Kidney tubule cell (primary cell): ENCODE measurements at regions not wholly inside any gene's neighbourhood (a gene's known extent, or its start where the extent isn't known, plus 50 kb on each side); places are given as distances from the start of the nearest gene placed in this dataset.
"Not testable (repeated sequence)": the region's sequence is repeated elsewhere in the genome, so short reads cannot be mapped to it uniquely, and the experiment has no call there.

Source experiments
- DNase-seq: peaks from one replicate; pipeline ENCODE4 v3.0.0-alpha.2; 2018; ENCODE audit warnings: low spot score

DNA sequence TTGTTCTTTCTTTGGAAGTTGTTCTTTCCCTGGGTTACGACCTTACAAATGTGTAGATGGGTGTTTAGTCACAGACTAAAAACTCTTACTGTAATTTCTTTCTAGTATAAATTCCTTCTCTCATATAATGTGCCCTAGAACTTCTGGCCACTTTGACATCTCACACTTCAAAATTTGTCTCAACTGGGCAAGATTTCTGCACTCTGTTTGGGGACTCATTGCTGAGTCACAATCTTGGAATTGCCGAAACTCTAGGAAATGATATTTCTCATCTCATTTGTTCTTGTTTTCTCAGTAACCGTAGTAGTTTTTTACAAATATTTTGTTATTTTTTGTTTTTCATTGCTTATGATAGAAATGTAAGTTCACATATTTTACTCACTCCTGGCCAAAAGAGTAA lies 2523.2 kb upstream of the PCDH20 start:
- no peak for DNase-seq

DNA sequence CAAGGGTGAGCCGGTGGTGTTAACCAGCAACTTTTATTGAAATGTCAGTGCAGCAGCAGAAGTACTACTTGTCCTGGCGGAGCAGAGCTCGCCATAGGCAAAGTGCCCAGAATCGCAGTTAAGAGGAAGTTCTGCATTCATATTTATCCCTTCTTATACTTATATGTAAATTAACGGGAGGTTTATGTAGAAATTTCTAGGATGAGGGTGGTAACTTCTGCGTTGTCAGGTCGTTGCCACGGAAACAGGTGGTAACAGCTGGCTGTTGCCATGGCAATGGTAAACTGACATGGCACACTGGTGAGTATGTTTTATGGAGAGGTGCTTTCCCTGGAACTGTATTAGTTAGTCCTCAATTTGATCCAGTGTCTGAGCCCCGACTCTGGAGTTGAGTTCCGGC lies 2494.9 kb upstream of the PCDH20 start:
- peak; percentile 26 for DNase-seq

DNA sequence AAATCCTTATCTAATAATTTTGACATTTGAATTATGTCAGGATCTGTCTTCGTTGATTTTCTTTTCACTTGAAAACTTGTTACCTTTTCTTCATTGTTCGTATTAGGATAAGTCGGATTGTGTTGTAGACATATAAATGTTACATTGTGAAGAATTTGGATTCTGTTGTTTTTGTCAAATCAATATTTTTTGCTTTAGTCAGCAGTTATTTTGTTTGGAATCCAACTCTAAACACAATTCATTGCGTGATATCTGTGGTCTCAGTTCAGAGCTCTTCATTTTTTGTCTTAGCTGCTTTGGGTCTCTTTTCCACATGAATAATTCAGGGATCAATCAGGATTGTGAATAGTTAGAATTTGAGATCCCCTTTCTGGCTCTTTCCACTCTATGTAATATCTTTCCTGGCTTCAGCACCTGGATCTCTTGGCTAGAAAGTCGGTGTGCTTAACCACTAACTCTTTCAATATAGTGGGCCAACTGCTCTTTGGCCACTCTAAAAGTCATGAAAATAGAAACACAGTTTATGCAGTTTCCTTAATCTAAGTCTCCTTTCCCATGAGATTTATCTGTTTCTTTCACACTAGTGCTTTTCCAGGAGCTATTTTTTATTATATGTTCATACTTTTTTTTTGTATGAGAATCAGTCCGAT lies 2494.2 kb upstream of the PCDH20 start:
- DNase-seq = no peak

DNA sequence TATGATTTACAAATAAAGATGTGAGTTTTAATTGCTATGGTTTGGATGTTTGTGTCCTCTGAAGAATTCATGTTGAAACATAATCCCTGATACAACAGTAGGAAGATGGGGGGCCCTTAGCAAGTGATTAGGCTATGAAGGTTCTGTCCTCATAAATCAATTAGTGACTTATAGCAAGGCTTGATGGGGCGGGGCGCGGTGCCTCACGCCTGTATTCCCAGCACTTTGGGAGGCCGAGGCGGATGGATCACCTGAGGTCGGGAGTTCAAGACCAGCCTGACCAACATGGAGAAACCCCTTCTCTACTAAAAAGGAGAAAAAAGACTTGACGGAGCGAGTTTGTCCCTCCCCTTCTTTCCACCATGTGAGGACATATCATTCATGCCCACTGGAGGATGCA lies 2486.5 kb upstream of the PCDH20 start:
- DNase-seq = no peak

GRCh38 chr13:63901630-63902029 lies 2486.0 kb upstream of the PCDH20 start:
- DNase-seq = no peak

DNA sequence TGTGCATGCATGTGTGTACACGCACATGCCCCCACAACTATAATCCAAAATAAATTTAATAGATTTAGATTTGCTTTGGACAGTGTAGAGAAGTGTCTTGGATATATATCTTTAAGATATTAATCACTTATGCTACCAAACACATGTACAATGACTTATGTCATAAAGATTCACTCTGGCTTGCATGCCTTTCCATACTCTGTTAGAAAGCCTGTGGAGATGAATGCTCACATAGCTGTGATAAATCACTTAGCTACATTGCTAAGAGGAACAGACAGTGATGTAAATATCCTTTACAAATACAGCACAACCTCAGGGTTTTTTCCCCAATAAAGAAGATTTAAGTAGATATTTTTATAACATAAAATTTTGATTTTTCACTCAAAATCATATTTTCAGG lies 2484.8 kb upstream of the PCDH20 start:
- no peak for DNase-seq

- no peak for DNase-seq
Measured at GRCh38 chr13:63896321-63896720, 2480.7 kb upstream of the PCDH20 start.

DNA sequence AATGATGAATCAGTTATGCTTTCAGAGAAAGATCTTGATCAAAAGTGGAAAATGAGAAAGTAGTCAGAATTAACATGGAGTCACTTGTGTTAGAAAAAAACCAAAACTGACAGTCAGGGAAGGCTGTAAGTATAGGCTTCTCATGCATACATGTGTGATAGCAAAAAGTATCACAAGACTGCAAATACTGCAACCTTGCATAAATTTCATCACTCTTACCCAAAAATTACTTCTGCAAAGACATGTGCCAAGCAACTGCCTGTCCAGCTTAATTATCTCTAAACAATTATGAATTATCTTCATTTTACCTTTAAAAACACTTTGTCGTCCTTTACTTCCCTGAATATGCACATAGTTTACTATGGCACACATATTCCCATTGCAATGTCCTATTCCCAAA lies 2466.4 kb upstream of the PCDH20 start:
- DNase-seq = no peak

DNA sequence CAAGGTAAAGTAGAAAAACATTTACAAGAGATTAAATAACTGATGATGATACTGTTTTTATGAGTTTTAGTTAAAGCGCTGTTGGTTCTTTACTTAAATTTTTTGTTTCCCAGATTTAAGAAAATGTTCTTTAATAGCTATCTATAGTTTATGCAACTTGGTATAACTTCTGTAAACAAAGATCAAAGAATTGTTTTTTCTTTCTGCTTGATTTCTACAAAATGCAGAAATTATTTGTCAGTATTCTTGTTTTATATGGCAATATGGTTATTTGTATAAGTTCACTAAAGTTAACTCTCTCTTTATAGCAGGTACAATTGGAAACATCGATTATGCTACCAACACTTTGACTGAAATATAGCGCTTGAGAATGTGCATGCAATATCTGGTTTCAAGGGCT lies 2465.1 kb upstream of the PCDH20 start:
- no peak for DNase-seq

DNA sequence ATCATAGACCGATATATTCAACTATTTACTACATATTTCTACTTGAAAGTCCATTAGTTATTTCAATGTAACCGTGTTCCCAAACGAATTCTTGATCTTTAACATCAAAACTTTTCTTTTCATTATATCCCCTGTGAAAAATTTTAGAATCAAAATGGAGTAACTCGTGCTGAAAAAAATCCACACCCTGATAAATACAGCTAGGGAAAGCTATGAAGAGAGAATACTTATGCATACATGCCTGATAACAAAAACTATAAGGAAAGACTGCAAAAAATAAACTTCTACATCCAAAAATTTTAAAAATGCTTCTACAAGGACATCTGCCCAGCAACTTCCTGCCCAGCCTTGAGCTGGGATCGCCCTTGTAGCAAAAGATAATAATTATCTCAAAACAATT lies 2458.3 kb upstream of the PCDH20 start:
- DNase-seq = no peak

DNA sequence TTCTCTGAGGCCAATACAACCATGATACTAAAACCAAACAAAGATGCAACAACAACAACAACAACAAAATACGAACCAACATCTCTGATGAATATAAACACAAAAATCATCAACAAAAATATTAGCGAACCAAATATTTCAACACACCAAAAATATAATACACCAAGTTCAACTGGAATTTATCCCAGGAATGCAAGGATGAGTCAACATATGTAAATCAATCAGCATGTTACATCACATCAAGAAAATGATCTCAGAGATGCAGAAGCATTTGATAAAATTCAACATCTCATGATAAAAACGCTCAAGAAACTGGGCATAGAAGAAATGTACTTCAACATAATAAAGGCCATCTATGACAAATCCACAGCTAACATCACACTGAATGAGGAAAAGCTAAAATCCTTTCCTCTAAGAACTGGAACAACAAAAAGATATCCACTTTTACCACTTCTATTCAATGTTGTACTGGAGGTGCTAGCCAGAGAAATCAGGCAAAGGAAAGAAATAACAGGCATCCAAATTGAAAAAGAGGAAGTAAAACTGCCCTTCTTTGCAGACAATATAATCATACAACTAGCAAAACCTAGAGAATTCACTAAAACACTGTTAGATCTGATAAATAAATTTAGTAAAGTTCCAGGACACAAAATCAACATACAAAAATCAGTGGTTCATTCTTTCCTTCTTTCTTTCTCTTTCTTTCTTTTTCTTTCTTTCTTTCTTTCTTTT lies 2448.7 kb upstream of the PCDH20 start:
- DNase-seq = no peak

GRCh38 chr13:63855457-63856118 lies 2439.9 kb upstream of the PCDH20 start:
- DNase-seq = no peak

DNA sequence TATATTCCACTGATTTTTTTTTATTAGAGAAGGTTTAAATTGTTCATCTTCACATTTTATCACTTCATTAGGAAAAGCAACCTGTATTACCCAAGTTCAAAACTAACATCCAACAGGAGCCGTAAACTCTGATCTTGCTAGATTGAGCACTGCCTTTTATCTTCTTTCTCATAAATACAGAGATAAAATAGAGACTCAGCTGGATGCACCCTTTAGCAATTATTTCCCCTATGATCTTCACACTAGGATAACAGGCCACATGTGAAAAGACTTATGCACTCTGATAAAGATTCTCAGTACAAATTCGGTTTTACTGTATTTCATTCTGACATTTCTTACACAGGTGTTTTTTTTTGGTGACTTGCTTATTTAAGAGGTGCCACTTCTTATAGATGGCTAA lies 2438.2 kb upstream of the PCDH20 start:
- DNase-seq = no peak

DNA sequence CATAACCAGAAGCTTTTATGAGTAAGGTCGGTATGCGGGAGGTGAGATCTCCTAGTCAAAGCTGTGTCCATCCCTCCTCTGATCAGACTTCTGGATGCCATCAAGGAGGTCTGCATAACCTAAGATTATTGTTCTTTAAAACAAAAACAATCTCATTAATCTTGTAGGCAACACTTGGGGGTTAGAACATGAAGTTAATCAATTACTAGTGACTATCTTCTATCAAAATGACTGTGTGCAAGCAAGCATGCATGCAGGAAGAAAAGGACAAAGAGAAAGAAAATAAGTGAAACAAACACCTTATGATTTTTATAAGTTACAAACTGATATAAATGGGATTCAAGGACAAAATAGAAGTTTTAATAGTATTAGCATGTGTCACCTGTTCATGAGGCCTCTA lies 2435.9 kb upstream of the PCDH20 start:
- peak; percentile 46 for DNase-seq

- DNase-seq = no peak
Measured at GRCh38 chr13:63843766-63844699, 2428.4 kb upstream of the PCDH20 start.

DNA sequence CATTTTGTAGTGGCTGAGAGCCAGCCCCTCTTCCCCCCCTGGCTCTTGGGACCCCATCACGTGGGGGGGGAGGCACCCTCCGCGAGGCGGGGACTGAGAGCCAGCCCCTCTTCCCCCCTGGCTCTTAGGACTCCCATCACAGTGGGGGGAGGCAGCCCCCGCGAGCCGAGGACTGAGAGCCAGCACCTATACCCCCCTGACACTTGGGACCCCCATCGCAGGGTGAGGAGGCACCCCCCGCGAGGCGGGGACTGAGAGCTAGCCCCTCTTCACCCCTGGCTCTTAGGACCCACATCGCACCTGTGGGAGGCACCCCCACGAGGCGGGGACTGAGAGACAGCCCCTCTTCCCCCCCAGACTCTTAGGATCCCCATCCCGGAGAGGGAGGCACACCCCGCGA lies 2426.5 kb upstream of the PCDH20 start:
- no peak for DNase-seq

DNA sequence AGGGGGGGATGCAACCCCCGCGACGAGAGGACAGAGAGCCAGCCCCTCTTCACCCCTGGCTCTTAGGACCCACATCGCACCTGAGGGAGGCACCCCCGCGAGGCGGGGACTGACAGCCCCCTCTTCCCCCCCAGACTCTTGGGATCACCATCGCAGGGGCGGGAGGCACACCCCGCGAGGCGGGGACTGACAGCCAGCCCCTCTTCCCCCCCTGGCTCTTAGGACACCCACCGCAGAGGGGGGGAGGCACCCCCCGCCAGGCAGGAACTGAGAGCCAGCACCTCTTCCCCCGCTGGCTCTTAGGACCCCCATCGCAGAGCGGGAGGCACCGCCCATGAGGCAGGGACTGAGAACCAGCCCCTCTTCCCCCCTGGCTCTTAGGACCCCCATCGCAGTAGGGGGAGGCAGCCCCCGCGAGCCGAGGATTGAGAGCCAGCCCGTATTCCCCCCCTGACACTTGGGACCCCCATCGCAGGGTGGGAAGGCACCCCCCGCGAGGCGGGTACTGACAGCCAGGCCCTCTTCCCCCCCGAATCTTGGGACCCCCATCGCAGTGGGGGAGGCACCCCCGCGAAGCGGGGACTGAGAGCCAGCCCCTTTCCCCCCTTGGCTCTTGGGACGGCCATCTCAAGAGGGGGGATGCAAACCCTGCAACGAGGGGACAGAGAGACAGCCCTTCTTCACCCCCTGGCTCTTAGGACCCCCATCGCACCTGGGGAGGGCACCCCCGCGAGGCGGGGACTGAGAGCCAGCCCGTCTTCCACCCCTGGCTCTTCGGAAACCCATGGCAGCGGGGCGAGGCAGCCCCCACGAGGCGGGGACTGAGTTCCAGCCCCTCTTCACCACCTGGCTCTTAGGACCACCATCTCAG lies 2425.1 kb upstream of the PCDH20 start:
- no peak for DNase-seq

- DNase-seq = no peak
Measured at GRCh38 chr13:63838366-63839110, 2422.9 kb upstream of the PCDH20 start.

DNA sequence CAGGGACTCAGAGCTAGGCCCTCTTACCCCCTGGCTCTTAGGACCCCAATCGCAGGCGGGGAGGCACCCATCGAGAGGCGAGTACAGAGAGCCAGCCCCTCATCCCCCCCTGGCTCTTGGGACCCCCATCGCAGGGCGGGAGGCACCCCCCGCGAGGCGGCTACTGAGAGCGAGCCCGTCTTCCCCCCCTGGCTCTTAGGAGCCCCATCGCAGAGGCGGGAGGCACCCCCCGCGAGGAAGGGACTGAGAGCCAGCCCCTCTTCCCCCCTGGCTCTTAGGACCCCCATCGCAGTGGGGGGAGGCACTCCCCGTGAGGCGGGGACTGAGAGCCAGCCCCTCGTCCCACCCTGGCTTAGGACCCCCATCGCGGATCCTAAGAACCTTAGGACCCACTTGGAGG lies 2422.1 kb upstream of the PCDH20 start:
- not testable (repeated sequence) for DNase-seq

- DNase-seq = not testable (repeated sequence)
Measured at GRCh38 chr13:63829609-63830008, 2414.0 kb upstream of the PCDH20 start.

GRCh38 chr13:63821785-63822184 lies 2406.1 kb upstream of the PCDH20 start:
- DNase-seq = not testable (repeated sequence)
